Keratinocyte (primary cell): ENCODE measurements at regions not wholly inside any gene's neighbourhood (a gene's known extent, or its start where the extent isn't known, plus 50 kb on each side); places are given as distances from the start of the nearest gene placed in this dataset.

Source experiments
- DNase-seq: peaks from one replicate; pipeline ENCODE4 v3.0.0-alpha.2; 2011; ENCODE audit warnings: low read depth, missing footprints, low spot score
- FAIRE-seq: peaks from 2 replicates; lab custom pipeline; 2011; peaks lifted over from hg19 to GRCh38; lab: Jason Lieb, UNC
- H2AFZ ChIP-seq: 2 replicates; pipeline ENCODE4 v1.6.0; 2012; ENCODE audit warnings: low read length, control low read depth, inconsistent platforms; ENCODE audit not compliant: control insufficient read depth
- H3K27ac ChIP-seq: 2 replicates; pipeline ENCODE4 v1.5.1; 2011; ENCODE audit warnings: low read length; ENCODE audit not compliant: control insufficient read depth, insufficient read depth
- H3K27me3 ChIP-seq: 3 replicates; pipeline ENCODE4 v1.6.0; 2011; ENCODE audit warnings: low read length; ENCODE audit not compliant: control insufficient read depth, insufficient read depth; ENCODE audit errors: extremely low read depth
- H3K36me3 ChIP-seq, 2 experiments: 2 replicates in 1 of 2; 3 replicates in 1 of 2; pipeline ENCODE4 v1.5.1; 2011; ENCODE audit warnings: low read length in 2 of 2, mild to moderate bottlenecking in 1 of 2; ENCODE audit not compliant: control insufficient read depth in 2 of 2, insufficient read depth in 2 of 2; ENCODE audit errors: extremely low read depth in 1 of 2
- H3K4me1 ChIP-seq: 3 replicates; pipeline ENCODE4 v1.5.1; 2011; ENCODE audit warnings: low read length; ENCODE audit not compliant: control insufficient read depth, insufficient read depth; ENCODE audit errors: extremely low read depth
- H3K4me2 ChIP-seq: 3 replicates; pipeline ENCODE4 v1.6.0; 2011; ENCODE audit warnings: low read depth, low read length; ENCODE audit not compliant: control insufficient read depth, insufficient read depth; ENCODE audit errors: extremely low read depth
- H3K4me3 ChIP-seq, 3 experiments: fragments of 200-600 bp in 1 of 3; sonication (generic) in 1 of 3; 2 replicates in 2 of 3; 3 replicates in 1 of 3; pipeline ENCODE4 v1.5.1; 2011 to 2016; ENCODE audit warnings: low read length in 3 of 3, mild to moderate bottlenecking in 3 of 3, control low read depth in 2 of 3, inconsistent platforms in 1 of 3, low read depth in 1 of 3, mixed read lengths in 1 of 3, mixed run types in 1 of 3, moderate library complexity in 1 of 3; ENCODE audit not compliant: control insufficient read depth in 2 of 3, insufficient read depth in 2 of 3; ENCODE audit errors: extremely low read depth in 1 of 3
- H3K79me2 ChIP-seq: 2 replicates; pipeline ENCODE4 v1.6.0; 2012; ENCODE audit warnings: low read length; ENCODE audit not compliant: control insufficient read depth, insufficient read depth
- H3K9ac ChIP-seq: 3 replicates; pipeline ENCODE4 v1.6.0; 2011; ENCODE audit warnings: low read length; ENCODE audit not compliant: control insufficient read depth, insufficient read depth; ENCODE audit errors: extremely low read depth
- H3K9me1 ChIP-seq: 3 replicates; pipeline ENCODE4 v1.6.0; 2011; ENCODE audit warnings: low read length; ENCODE audit not compliant: control insufficient read depth, insufficient read depth; ENCODE audit errors: extremely low read depth
- H3K9me3 ChIP-seq: 2 replicates; pipeline ENCODE4 v1.5.1; 2012; ENCODE audit warnings: low read depth, low read length; ENCODE audit not compliant: control insufficient read depth
- H4K20me1 ChIP-seq: 3 replicates; pipeline ENCODE4 v1.6.0; 2011; ENCODE audit warnings: low read length; ENCODE audit not compliant: control insufficient read depth, insufficient read depth; ENCODE audit errors: extremely low read depth
- EZH2 ChIP-seq: IDR thresholded peaks from one replicate; pipeline ENCODE4 v1.6.1; 2012; ENCODE audit warnings: inconsistent platforms, mild to moderate bottlenecking, low read length, moderate library complexity
- dilution Hi-C: fragments of 300-500 bp; cut with MboI; formaldehyde crosslinking; loops from one replicate; pipeline ENCODE4 v1.7.0; 2020; ENCODE audit warnings: low sequenced_read_pairs; ENCODE audit not compliant: extremely low pct_ligation_motif_present
- TF ChIP-seq, protein P1 (sequence below), 3 experiments: IDR thresholded peaks in 1 of 3; conservative IDR thresholded peaks in 1 of 3; optimal IDR thresholded peaks in 1 of 3; 2 replicates in 2 of 3; 3 replicates in 1 of 3; pipeline versions ENCODE3 to v1.5.1; 2011; ENCODE audit warnings: low read length in 3 of 3, mild to moderate bottlenecking in 3 of 3, moderate library complexity in 2 of 3, control low read depth in 1 of 3, inconsistent platforms in 1 of 3; ENCODE audit not compliant: insufficient read depth in 2 of 3; ENCODE audit errors: extremely low read depth in 1 of 3

DNA sequence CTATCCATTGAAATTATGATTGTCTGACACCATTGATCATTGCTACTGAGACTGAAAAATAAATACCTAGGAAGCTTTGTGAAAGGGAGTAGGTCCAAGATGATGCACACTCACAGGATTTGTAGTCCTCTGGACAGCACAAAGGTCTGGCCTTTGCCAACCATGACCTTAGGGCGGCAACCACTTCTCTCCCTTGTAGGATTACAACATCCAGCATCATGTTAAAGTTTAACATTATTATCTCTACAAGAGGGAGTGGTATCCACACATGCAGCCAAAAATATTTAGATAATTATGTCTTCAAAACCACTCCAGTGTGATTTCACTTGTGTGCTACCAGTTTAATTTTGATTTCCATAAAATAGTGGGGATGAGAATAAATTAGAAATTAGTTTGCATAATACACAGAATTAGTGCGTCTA is 51.1 kb upstream of the NHSL1 start:
- Histone ChIP-seq H3K4me3 (no peak overlapping the region), H3K79me2 (peaks cover 59% of the 10 kb centered on the region), H3K9me3 (no peaks in the 10 kb centered on the region), H3K27me3 (no peaks in the 10 kb centered on the region), H3K36me3 (no peaks in the 10 kb centered on the region), H3K9me1 (peaks cover 5% of the 10 kb centered on the region), H3K27ac (no peak overlapping the region), H3K4me2 (no peak overlapping the region), H3K4me1 (peaks cover 16% of the 10 kb centered on the region), H2AFZ (no peak overlapping the region), H3K9ac (no peak overlapping the region), H4K20me1 (peaks cover 6% of the 10 kb centered on the region)
- no peak for TF ChIP-seq EZH2
- TF ChIP-seq, protein P1, sequence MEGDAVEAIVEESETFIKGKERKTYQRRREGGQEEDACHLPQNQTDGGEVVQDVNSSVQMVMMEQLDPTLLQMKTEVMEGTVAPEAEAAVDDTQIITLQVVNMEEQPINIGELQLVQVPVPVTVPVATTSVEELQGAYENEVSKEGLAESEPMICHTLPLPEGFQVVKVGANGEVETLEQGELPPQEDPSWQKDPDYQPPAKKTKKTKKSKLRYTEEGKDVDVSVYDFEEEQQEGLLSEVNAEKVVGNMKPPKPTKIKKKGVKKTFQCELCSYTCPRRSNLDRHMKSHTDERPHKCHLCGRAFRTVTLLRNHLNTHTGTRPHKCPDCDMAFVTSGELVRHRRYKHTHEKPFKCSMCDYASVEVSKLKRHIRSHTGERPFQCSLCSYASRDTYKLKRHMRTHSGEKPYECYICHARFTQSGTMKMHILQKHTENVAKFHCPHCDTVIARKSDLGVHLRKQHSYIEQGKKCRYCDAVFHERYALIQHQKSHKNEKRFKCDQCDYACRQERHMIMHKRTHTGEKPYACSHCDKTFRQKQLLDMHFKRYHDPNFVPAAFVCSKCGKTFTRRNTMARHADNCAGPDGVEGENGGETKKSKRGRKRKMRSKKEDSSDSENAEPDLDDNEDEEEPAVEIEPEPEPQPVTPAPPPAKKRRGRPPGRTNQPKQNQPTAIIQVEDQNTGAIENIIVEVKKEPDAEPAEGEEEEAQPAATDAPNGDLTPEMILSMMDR (optimal IDR thresholded peaks at IDR 0.05 in 1 of 3, IDR thresholded peaks at IDR 0.05 in 1 of 3, conservative IDR thresholded peaks at IDR 0.05 in 1 of 3; ENCODE audit: extremely low read depth in 1 of 3, insufficient read depth in 2 of 3, low read length in 3 of 3) = no peak
- DNase-seq = no peak
- FAIRE-seq = no peak
- dilution Hi-C loops = no loop called here

DNA sequence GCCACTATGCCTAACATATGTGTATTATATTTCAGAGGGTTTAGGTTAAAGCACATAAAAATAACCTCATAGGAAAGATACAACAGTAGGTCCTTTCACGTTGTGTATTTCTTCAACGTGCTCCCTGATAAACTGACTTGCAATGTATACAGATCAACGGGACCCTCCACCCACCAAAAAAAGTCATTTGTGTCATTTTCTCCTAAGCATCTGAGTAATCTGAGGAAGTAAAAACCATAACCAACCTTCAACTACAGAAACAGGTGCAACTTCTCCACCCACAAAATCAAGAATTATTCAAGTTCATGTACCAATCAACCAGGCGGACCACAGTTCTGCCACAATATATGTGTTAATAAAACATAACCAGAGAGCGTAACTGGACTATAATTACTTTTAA is 54.9 kb upstream of the NHSL1 start:
- Histone ChIP-seq H3K27ac (no peak overlapping the region), H3K79me2 (peaks cover 54% of the 10 kb centered on the region), H3K9me3 (no peaks in the 10 kb centered on the region), H3K4me1 (peaks cover 16% of the 10 kb centered on the region), H3K9ac (no peak overlapping the region), H3K27me3 (no peaks in the 10 kb centered on the region), H2AFZ (no peak overlapping the region), H3K36me3 (no peaks in the 10 kb centered on the region), H3K4me2 (no peak overlapping the region), H3K9me1 (peaks cover 3% of the 10 kb centered on the region), H3K4me3 (no peak overlapping the region), H4K20me1 (peaks cover 15% of the 10 kb centered on the region)
- FAIRE-seq (no peak), DNase-seq (no peak)
- TF ChIP-seq EZH2 = no peak
- TF ChIP-seq, protein P1 (optimal IDR thresholded peaks at IDR 0.05 in 1 of 3, IDR thresholded peaks at IDR 0.05 in 1 of 3, conservative IDR thresholded peaks at IDR 0.05 in 1 of 3; ENCODE audit: extremely low read depth in 1 of 3, insufficient read depth in 2 of 3, low read length in 3 of 3) = no peak
- dilution Hi-C loops = no loop called here
